Neural progenitor cell (in vitro differentiated cells): ENCODE measurements at regions not wholly inside any gene's neighbourhood (a gene's known extent, or its start where the extent isn't known, plus 50 kb on each side); places are given as distances from the start of the nearest gene placed in this dataset.

ENCODE experiments used
- CTCF ChIP-seq: fragments of 200-600 bp; sonication (generic); IDR thresholded peaks from 2 replicates; pipeline ENCODE4 v1.5.1; 2017; ENCODE audit warnings: antibody characterized with exemption, mild to moderate bottlenecking
- EZH2 ChIP-seq: fragments of 200-600 bp; sonication (generic); IDR thresholded peaks from 2 replicates; pipeline ENCODE4 v1.6.1; 2017; ENCODE audit warnings: antibody characterized with exemption, mild to moderate bottlenecking, moderate library complexity
- EZH2phosphoT487 ChIP-seq: fragments of 200-600 bp; sonication (generic); IDR thresholded peaks from 2 replicates; pipeline ENCODE4 v1.6.1; 2017; ENCODE audit warnings: antibody characterized with exemption

- TF ChIP-seq CTCF = no peak
- no peak for TF ChIP-seq EZH2phosphoT487
- no peak for TF ChIP-seq EZH2
Measured at GRCh38 chr4:6523251-6523650, 50.8 kb upstream of the PPP2R2C start.
